ENCODE measurements at regions not wholly inside any gene's neighbourhood (a gene's known extent, or its start where the extent isn't known, plus 50 kb on each side); places are given as distances from the start of the nearest gene placed in this dataset.

GRCh38 chr17:73754886-73755400 is 110.7 kb upstream of the SDK2 start:
- DNase-seq (ENCODE audit: low spot score), result no peak

- DNase-seq (ENCODE audit: low spot score), result no peak
Observed at GRCh38 chr17:73757420-73757819, 113.2 kb upstream of the SDK2 start.

GRCh38 chr17:73758245-73758644 is 114.0 kb upstream of the SDK2 start:
- DNase-seq (ENCODE audit: low spot score), result no peak

GRCh38 chr17:73759324-73759723 is 115.1 kb upstream of the SDK2 start:
- no peak for DNase-seq (ENCODE audit: low spot score)

- peak; percentile 60 for DNase-seq (ENCODE audit: low spot score)
Observed at GRCh38 chr17:73759734-73760438, 115.6 kb upstream of the SDK2 start.

- peak; percentile 79 for DNase-seq (ENCODE audit: low spot score)
Observed at GRCh38 chr17:73760439-73760758, 116.2 kb upstream of the SDK2 start.

- DNase-seq (ENCODE audit: low spot score), result no peak
Observed at GRCh38 chr17:73765824-73766563, 121.7 kb upstream of the SDK2 start.

GRCh38 chr17:73767696-73768095 is 123.5 kb upstream of the SDK2 start:
- DNase-seq (ENCODE audit: low spot score), result no peak

GRCh38 chr17:73768691-73769090 is 124.4 kb upstream of the SDK2 start:
- DNase-seq (ENCODE audit: low spot score), result no peak

GRCh38 chr17:73769479-73769878 is 125.2 kb upstream of the SDK2 start:
- DNase-seq (ENCODE audit: low spot score), result no peak

GRCh38 chr17:73770115-73770848 is 126.0 kb upstream of the SDK2 start:
- DNase-seq (ENCODE audit: low spot score), result peak; percentile 42

- no peak for DNase-seq (ENCODE audit: low spot score)
Observed at GRCh38 chr17:73770849-73771229, 126.6 kb upstream of the SDK2 start.

- DNase-seq (ENCODE audit: low spot score), result no peak
Observed at GRCh38 chr17:73772107-73772705, 128.0 kb upstream of the SDK2 start.

- DNase-seq (ENCODE audit: low spot score), result no peak
Observed at GRCh38 chr17:73773702-73774101, 129.5 kb upstream of the SDK2 start.

- no peak for DNase-seq (ENCODE audit: low spot score)
Observed at GRCh38 chr17:73774852-73775251, 130.6 kb upstream of the SDK2 start.

GRCh38 chr17:73776351-73777130 is 132.3 kb upstream of the SDK2 start:
- DNase-seq (ENCODE audit: low spot score), result no peak

GRCh38 chr17:73777131-73777449 is 132.8 kb upstream of the SDK2 start:
- no peak for DNase-seq (ENCODE audit: low spot score)

- DNase-seq (ENCODE audit: low spot score), result no peak
Observed at GRCh38 chr17:73782231-73782630, 138.0 kb upstream of the SDK2 start.

GRCh38 chr17:73782641-73783381 is 138.6 kb upstream of the SDK2 start:
- DNase-seq (ENCODE audit: low spot score), result peak; percentile 52

GRCh38 chr17:73783382-73783766 is 139.1 kb upstream of the SDK2 start:
- DNase-seq (ENCODE audit: low spot score), result no peak

GRCh38 chr17:73783945-73784603 is 139.8 kb upstream of the SDK2 start:
- no peak for DNase-seq (ENCODE audit: low spot score)

Data from iPS-NIHi11 (cell line).